Gastrocnemius medialis (tissue), 4 donors: ENCODE measurements at regions not wholly inside any gene's neighbourhood (a gene's known extent, or its start where the extent isn't known, plus 50 kb on each side); places are given as distances from the start of the nearest gene placed in this dataset.

ENCODE experiments used
- ATAC-seq, 2 donors: fragments of 150-250 bp; one replicate each; pipeline ENCODE4 v1.9.1; 2016
- DNase-seq, 2 donors: peaks; one replicate each; pipeline ENCODE4 v3.0.0-alpha.2; 2019
- H3K27ac ChIP-seq, 4 donors: fragments of 200-600 bp; sonication (generic); 1 replicate in 1 of 4; 2 replicates in 3 of 4; pipeline ENCODE4 v1.5.1; 2016 to 2018; ENCODE audit warnings: mild to moderate bottlenecking in 2 of 4, moderate library complexity in 1 of 4
- H3K27me3 ChIP-seq, 3 donors: fragments of 200-600 bp; sonication (generic) in 2 of 3; 1 replicate in 1 of 3; 2 replicates in 2 of 3; pipeline versions ENCODE4 v1.5.1 to v1.6.0; 2016 to 2019; ENCODE audit warnings: mild to moderate bottlenecking in 1 of 3, moderate library complexity in 1 of 3
- H3K36me3 ChIP-seq, 2 donors: fragments of 200-600 bp; sonication (generic) in 1 of 2; one replicate each; pipeline ENCODE4 v1.5.1; 2017 to 2018
- H3K4me1 ChIP-seq, 2 donors: fragments of 200-600 bp; sonication (generic) in 1 of 2; one replicate each; pipeline ENCODE4 v1.5.1; 2016 to 2017; ENCODE audit warnings: mild to moderate bottlenecking in 2 of 2
- H3K4me3 ChIP-seq, 4 donors: fragments of 200-600 bp; sonication (generic) in 3 of 4; 1 replicate in 1 of 4; 2 replicates in 3 of 4; pipeline ENCODE4 v1.5.1; 2016 to 2019; ENCODE audit warnings: mild to moderate bottlenecking in 2 of 4
- H3K9me3 ChIP-seq, 3 donors: fragments of 200-600 bp; sonication (generic) in 2 of 3; 1 replicate in 1 of 3; 2 replicates in 2 of 3; pipeline ENCODE4 v1.5.1; 2016 to 2019
- CTCF ChIP-seq, 5 experiments: fragments of 450-650 bp in 3 of 5; fragments of 200-600 bp in 2 of 5; sonication (generic) in 2 of 5; IDR thresholded peaks in 4 of 5; conservative IDR thresholded peaks in 1 of 5; 1 replicate in 4 of 5; 2 replicates in 1 of 5; pipeline ENCODE4 v1.5.1; 2016 to 2019; ENCODE audit warnings: antibody characterized with exemption in 5 of 5, mild to moderate bottlenecking in 3 of 5, moderate library complexity in 3 of 5
- POLR2A ChIP-seq, 2 donors: fragments of 450-650 bp; IDR thresholded peaks; one replicate each; pipeline ENCODE4 v1.6.1; 2017; ENCODE audit warnings: antibody characterized with exemption in 2 of 2, mild to moderate bottlenecking in 2 of 2, moderate library complexity in 2 of 2
- in situ Hi-C, 4 donors: fragments of 200-750 bp; cut with MboI; loops; one replicate each; pipeline versions ENCODE4 v1.15.0 to v1.8.0; 2017; ENCODE audit warnings: low sequenced_read_pairs in 4 of 4
- intact Hi-C: fragments of 100-400 bp; cut with DNase I; formaldehyde crosslinking; loops from one replicate; pipeline ENCODE4 v1.15.1; 2023; ENCODE audit warnings: low total_unique reads

- no peaks in the 10 kb centered on the region for H3K36me3 ChIP-seq
- no peak for TF ChIP-seq POLR2A (IDR thresholded peaks at IDR 0.05)
- no peak for TF ChIP-seq CTCF (IDR thresholded peaks at IDR 0.05 in 4 of 5, conservative IDR thresholded peaks at IDR 0.05 in 1 of 5)
- H3K27me3 ChIP-seq, result no peaks in the 10 kb centered on the region
- no peak overlapping the region for H3K4me3 ChIP-seq
- ATAC-seq (no peak), DNase-seq (no peak)
- no peaks in the 10 kb centered on the region for H3K9me3 ChIP-seq
- in situ Hi-C loops, result no loop called here
- no peak overlapping the region for H3K27ac ChIP-seq
- H3K4me1 ChIP-seq, result no peaks in the 10 kb centered on the region
- intact Hi-C loops, result no loop called here
Measured at GRCh38 chr6:6436366-6436765, 115.9 kb upstream of the F13A1 start.

GRCh38 chr6:6436946-6437345 is 116.5 kb upstream of the F13A1 start:
- H3K4me3 ChIP-seq, result no peak overlapping the region
- no peak overlapping the region for H3K27ac ChIP-seq
- ATAC-seq, result no peak
- no peaks in the 10 kb centered on the region for H3K36me3 ChIP-seq
- DNase-seq, result no peak
- H3K27me3 ChIP-seq, result no peaks in the 10 kb centered on the region
- H3K9me3 ChIP-seq, result no peaks in the 10 kb centered on the region
- TF ChIP-seq POLR2A (IDR thresholded peaks at IDR 0.05) (no peak), CTCF (IDR thresholded peaks at IDR 0.05 in 4 of 5, conservative IDR thresholded peaks at IDR 0.05 in 1 of 5) (no peak)
- in situ Hi-C loops, result no loop called here
- intact Hi-C loops, result no loop called here
- no peaks in the 10 kb centered on the region for H3K4me1 ChIP-seq

- Histone ChIP-seq H3K4me3 (no peak overlapping the region), H3K4me1 (no peaks in the 10 kb centered on the region), H3K36me3 (no peaks in the 10 kb centered on the region), H3K27me3 (no peaks in the 10 kb centered on the region), H3K27ac (no peak overlapping the region), H3K9me3 (no peaks in the 10 kb centered on the region)
- ATAC-seq (no peak), DNase-seq (no peak)
- in situ Hi-C loops (no loop called here), intact Hi-C loops (no loop called here)
- TF ChIP-seq CTCF (IDR thresholded peaks at IDR 0.05 in 4 of 5, conservative IDR thresholded peaks at IDR 0.05 in 1 of 5) (no peak), POLR2A (IDR thresholded peaks at IDR 0.05) (no peak)
Measured at GRCh38 chr6:6438286-6438685, 117.8 kb upstream of the F13A1 start.

DNA sequence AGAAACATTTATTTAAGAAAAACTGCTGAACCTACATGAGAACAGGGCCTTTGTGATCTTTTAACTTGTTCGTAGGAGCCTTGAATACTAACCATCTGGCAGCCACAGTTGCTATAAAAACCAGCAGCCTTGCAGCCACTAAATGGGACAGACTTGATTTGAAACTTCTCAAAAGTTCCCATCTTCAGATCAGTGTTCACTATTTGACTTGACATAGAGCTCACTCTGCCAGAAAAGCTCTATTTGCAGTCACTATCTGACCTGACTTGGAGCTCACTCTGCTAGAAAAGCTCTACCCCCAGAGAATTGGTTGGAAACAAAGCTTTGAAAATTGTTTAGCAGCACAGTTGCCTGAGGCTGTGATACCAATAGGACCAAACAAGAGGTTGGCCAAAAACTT is 119.3 kb upstream of the F13A1 start:
- no peaks in the 10 kb centered on the region for H3K36me3 ChIP-seq
- no peaks in the 10 kb centered on the region for H3K4me1 ChIP-seq
- no peak for DNase-seq
- no peak for ATAC-seq
- TF ChIP-seq CTCF (IDR thresholded peaks at IDR 0.05 in 4 of 5, conservative IDR thresholded peaks at IDR 0.05 in 1 of 5) (no peak), POLR2A (IDR thresholded peaks at IDR 0.05) (no peak)
- H3K9me3 ChIP-seq, result no peaks in the 10 kb centered on the region
- H3K27ac ChIP-seq, result no peak overlapping the region
- intact Hi-C loops (no loop called here), in situ Hi-C loops (no loop called here)
- no peak overlapping the region for H3K4me3 ChIP-seq
- H3K27me3 ChIP-seq, result no peaks in the 10 kb centered on the region

GRCh38 chr6:6452002-6452401 is 131.5 kb upstream of the F13A1 start:
- TF ChIP-seq CTCF (IDR thresholded peaks at IDR 0.05 in 4 of 5, conservative IDR thresholded peaks at IDR 0.05 in 1 of 5), result no peak
- no peak for TF ChIP-seq POLR2A (IDR thresholded peaks at IDR 0.05)
- Histone ChIP-seq H3K4me1 (no peaks in the 10 kb centered on the region), H3K36me3 (no peaks in the 10 kb centered on the region), H3K9me3 (no peaks in the 10 kb centered on the region), H3K4me3 (no peak overlapping the region), H3K27ac (no peak overlapping the region), H3K27me3 (no peaks in the 10 kb centered on the region)
- in situ Hi-C loops (no loop called here), intact Hi-C loops (no loop called here)
- DNase-seq (peak in 1 of 2 donors; percentile 16), ATAC-seq (peak in 1 of 2 donors; percentile 33)
